ENCODE measurements at regions not wholly inside any gene's neighbourhood (a gene's known extent, or its start where the extent isn't known, plus 50 kb on each side); places are given as distances from the start of the nearest gene placed in this dataset.

DNA sequence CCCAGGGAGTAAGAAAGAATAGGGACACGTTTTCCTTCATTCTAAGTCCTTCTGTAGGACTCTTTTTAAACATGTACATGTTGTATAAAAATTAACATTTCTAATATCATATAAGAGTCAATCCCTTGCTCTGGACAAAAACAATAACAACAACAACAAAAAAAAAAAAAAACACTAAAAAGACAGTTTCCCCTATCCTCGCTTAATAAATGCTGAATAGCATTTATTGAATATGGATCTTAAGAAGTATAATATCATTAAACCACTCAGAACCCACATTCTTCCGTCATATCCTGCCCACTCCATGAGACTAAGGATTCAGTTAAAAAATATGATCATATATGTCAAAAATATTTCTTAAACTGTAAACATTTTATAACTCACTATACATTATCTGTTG, 145.1 kb downstream of the AQP9 start:
- Histone ChIP-seq H3K79me2 (ENCODE audit: low read length) (no peaks in the 10 kb centered on the region), H3K4me3 (ENCODE audit: low read length) (no peak overlapping the region), H3K4me1 (ENCODE audit: low read length) (no peaks in the 10 kb centered on the region), H3K9ac (ENCODE audit: low read length) (no peak overlapping the region), H2AFZ (ENCODE audit: low read depth, low read length) (no peak overlapping the region), H3K36me3 (replicated peaks; ENCODE audit: low read depth, low read length) (no peaks in the 10 kb centered on the region), H3K27ac (ENCODE audit: low read length) (no peak overlapping the region), H3K9me3 (ENCODE audit: insufficient read depth, low read length) (no peaks in the 10 kb centered on the region), H4K20me1 (ENCODE audit: insufficient read depth, low read length) (no peaks in the 10 kb centered on the region), H3K4me2 (ENCODE audit: low read length) (no peak overlapping the region), H3K27me3 (ENCODE audit: low read depth, low read length) (peaks cover 16% of the 10 kb centered on the region; the same call in 1 of the 2 replicates)
- TF ChIP-seq, protein P1, sequence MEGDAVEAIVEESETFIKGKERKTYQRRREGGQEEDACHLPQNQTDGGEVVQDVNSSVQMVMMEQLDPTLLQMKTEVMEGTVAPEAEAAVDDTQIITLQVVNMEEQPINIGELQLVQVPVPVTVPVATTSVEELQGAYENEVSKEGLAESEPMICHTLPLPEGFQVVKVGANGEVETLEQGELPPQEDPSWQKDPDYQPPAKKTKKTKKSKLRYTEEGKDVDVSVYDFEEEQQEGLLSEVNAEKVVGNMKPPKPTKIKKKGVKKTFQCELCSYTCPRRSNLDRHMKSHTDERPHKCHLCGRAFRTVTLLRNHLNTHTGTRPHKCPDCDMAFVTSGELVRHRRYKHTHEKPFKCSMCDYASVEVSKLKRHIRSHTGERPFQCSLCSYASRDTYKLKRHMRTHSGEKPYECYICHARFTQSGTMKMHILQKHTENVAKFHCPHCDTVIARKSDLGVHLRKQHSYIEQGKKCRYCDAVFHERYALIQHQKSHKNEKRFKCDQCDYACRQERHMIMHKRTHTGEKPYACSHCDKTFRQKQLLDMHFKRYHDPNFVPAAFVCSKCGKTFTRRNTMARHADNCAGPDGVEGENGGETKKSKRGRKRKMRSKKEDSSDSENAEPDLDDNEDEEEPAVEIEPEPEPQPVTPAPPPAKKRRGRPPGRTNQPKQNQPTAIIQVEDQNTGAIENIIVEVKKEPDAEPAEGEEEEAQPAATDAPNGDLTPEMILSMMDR (IDR thresholded peaks at IDR 0.05; ENCODE audit: low read depth, low read length), result no peak
- no peak for TF ChIP-seq EZH2phosphoT487 (IDR thresholded peaks at IDR 0.05; ENCODE audit: low read depth)

DNA sequence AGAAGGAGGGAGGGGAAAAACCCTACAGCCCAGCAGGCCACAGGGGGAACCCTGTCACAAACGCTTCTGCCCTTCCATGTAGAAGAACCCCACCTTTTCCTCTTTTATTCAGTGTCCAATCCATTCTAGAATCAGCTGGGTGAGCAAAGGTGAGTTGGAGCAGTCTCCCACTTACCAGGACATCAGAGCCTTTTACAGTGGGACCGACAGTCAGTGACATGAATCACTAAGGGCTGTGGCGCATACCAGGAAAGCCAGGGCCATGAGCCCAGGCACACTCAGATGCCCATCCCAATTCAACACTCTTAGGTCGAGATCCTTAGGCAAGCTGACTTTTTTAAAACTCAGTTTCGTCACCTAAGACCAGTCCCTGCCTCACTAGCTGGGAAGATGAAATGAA, 146.1 kb downstream of the AQP9 start:
- Histone ChIP-seq H3K9me3 (ENCODE audit: insufficient read depth, low read length) (no peaks in the 10 kb centered on the region), H3K27me3 (ENCODE audit: low read depth, low read length) (peaks cover 11% of the 10 kb centered on the region; the same call in 1 of the 2 replicates), H3K4me3 (ENCODE audit: low read length) (no peak overlapping the region), H3K4me1 (ENCODE audit: low read length) (no peaks in the 10 kb centered on the region), H4K20me1 (ENCODE audit: insufficient read depth, low read length) (no peaks in the 10 kb centered on the region), H3K9ac (ENCODE audit: low read length) (no peak overlapping the region), H3K4me2 (ENCODE audit: low read length) (no peak overlapping the region), H3K27ac (ENCODE audit: low read length) (no peak overlapping the region), H3K79me2 (ENCODE audit: low read length) (no peaks in the 10 kb centered on the region), H2AFZ (ENCODE audit: low read depth, low read length) (no peak overlapping the region), H3K36me3 (replicated peaks; ENCODE audit: low read depth, low read length) (no peaks in the 10 kb centered on the region)
- TF ChIP-seq EZH2phosphoT487 (IDR thresholded peaks at IDR 0.05; ENCODE audit: low read depth), result no peak
- TF ChIP-seq, protein P1 (IDR thresholded peaks at IDR 0.05; ENCODE audit: low read depth, low read length), result no peak

DNA sequence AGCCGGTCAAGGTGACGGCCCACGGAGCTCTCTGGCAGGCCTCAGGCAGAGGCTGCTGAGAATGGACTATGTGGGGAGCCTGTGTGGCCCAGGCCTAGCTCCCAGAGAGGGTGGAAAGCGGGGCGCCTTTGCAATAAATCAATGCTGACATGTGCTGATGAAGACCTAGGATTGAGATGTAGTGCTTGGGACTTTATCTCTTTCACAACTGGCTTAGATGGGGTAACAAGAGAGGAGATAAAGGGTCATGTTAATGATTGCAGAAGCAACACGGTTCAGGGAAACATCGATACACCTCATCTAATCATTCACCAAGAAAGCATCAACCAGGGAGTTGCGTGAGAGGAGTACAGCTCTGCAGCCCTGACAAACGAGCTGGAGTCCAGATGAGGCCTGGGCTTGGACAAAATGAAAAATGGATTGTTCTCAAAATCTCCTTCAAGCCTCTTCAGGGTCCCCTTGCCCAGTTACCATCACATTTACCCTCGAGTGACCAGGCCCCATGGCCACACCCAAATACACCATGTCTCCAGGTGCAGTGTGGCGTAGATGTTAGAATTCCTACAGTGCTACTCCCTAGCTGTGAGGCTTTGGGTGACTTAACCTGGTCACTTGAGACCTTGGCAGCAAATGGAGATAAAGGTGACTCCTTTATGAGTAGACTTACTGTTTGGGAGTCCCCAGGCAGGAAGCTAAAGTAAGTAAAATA, 146.4 kb upstream of the LIPC start:
- H3K4me3 ChIP-seq (ENCODE audit: low read length), result no peak overlapping the region
- H3K79me2 ChIP-seq (ENCODE audit: low read length), result no peaks in the 10 kb centered on the region
- H3K4me1 ChIP-seq (ENCODE audit: low read length), result no peaks in the 10 kb centered on the region
- H2AFZ ChIP-seq (ENCODE audit: low read depth, low read length), result no peak overlapping the region
- H3K27ac ChIP-seq (ENCODE audit: low read length), result no peak overlapping the region
- 0 out of 2 replicates have a peak, but pooled peaks cover 3% of the 10 kb centered on the region for H3K27me3 ChIP-seq (ENCODE audit: low read depth, low read length)
- H3K9ac ChIP-seq (ENCODE audit: low read length), result no peak overlapping the region
- H4K20me1 ChIP-seq (ENCODE audit: insufficient read depth, low read length), result no peaks in the 10 kb centered on the region
- H3K9me3 ChIP-seq (ENCODE audit: insufficient read depth, low read length), result no peaks in the 10 kb centered on the region
- H3K36me3 ChIP-seq (replicated peaks; ENCODE audit: low read depth, low read length), result no peaks in the 10 kb centered on the region
- TF ChIP-seq, protein P1 (IDR thresholded peaks at IDR 0.05; ENCODE audit: low read depth, low read length), result no peak
- TF ChIP-seq EZH2phosphoT487 (IDR thresholded peaks at IDR 0.05; ENCODE audit: low read depth), result no peak
- H3K4me2 ChIP-seq (ENCODE audit: low read length), result no peak overlapping the region

DNA sequence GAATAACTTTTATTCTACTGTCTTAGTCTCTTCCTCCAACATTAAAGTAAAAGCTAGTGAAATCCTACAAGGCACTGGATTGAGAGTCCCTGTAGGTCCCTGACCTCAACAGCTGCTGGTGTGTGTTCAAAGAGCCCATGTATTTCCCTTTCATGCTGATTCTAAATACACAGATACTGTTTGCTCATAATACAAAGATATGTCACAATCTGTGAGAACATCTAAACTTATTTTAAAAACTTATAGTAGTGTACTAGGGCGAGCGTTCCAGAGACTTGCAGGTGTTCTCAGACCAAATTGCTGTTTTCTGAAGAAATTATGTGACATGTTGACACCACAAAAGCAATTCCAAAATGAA, 145.9 kb upstream of the LIPC start:
- no peaks in the 10 kb centered on the region for H4K20me1 ChIP-seq (ENCODE audit: insufficient read depth, low read length)
- H3K4me3 ChIP-seq (ENCODE audit: low read length), result no peak overlapping the region
- TF ChIP-seq EZH2phosphoT487 (IDR thresholded peaks at IDR 0.05; ENCODE audit: low read depth), result no peak
- TF ChIP-seq, protein P1 (IDR thresholded peaks at IDR 0.05; ENCODE audit: low read depth, low read length), result no peak
- H2AFZ ChIP-seq (ENCODE audit: low read depth, low read length), result no peak overlapping the region
- no peaks in the 10 kb centered on the region for H3K36me3 ChIP-seq (replicated peaks; ENCODE audit: low read depth, low read length)
- H3K4me1 ChIP-seq (ENCODE audit: low read length), result no peaks in the 10 kb centered on the region
- no peaks in the 10 kb centered on the region for H3K79me2 ChIP-seq (ENCODE audit: low read length)
- H3K9me3 ChIP-seq (ENCODE audit: insufficient read depth, low read length), result no peaks in the 10 kb centered on the region
- H3K9ac ChIP-seq (ENCODE audit: low read length), result no peak overlapping the region
- H3K27ac ChIP-seq (ENCODE audit: low read length), result no peak overlapping the region
- H3K4me2 ChIP-seq (ENCODE audit: low read length), result no peak overlapping the region
- H3K27me3 ChIP-seq (ENCODE audit: low read depth, low read length), result no peaks in the 10 kb centered on the region

Data from OCI-LY3 (cell line).